ENCODE measurements at regions not wholly inside any gene's neighbourhood (a gene's known extent, or its start where the extent isn't known, plus 50 kb on each side); places are given as distances from the start of the nearest gene placed in this dataset.

- no peaks in the 10 kb centered on the region for H3K4me1 Mint-ChIP-seq (ENCODE audit: low read depth)
- intact Hi-C loops (cut with micrococcal nuclease): loop anchor here (1.0 to 2.0 kb wide), 3 partner anchors 626 to 1590 kb away; no protein-coding TSS in a partner anchor
- POLR2A ChIA-PET: no interaction called here
These were observed 338.5 kb downstream of the PMP22 start for GRCh38 chr17:14926526-14927122.

DNA sequence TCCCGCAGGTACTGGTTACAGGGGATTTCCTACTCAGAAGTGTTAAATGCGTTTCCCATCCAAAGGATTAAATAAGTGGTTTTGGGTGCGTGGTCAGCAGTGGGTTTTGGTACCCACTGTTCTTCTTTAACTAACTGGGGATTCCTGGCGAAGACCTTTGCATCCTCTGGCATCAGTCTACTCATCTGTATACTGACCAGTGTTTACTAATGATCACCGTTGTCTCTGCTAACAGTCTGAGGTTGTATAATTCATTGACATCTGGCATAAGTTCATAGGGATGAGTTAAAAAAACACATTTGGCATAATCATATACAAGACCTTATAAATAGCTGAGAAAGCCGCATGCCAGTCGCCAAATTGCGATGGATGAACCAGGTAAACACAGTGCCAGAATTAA lies 339.1 kb downstream of the PMP22 start:
- Mint-ChIP-seq H3K36me3 (no peaks in the 10 kb centered on the region), H3K4me1 (ENCODE audit: low read depth) (no peaks in the 10 kb centered on the region), H3K4me3 (no peak overlapping the region), H3K27ac (no peak overlapping the region), H3K27me3 (peaks cover 4% of the 10 kb centered on the region), H3K9me3 (peaks cover 9% of the 10 kb centered on the region)
- POLR2A ChIA-PET: no interaction called here
- CTCF ChIA-PET: interaction anchor here (0.7 to 4.1 kb wide), 22 partner anchors 10 to 1896 kb away, joined by 3 to 52 read pairs (median 4); no protein-coding TSS in a partner anchor
- intact Hi-C loops (cut with micrococcal nuclease): loop anchor here (1.0 to 2.0 kb wide), 3 partner anchors 626 to 1589 kb away; no protein-coding TSS in a partner anchor
- no peak for DNase-seq

More at GRCh38 chr17:14926526-14927122, 338.5 kb downstream of the PMP22 start:
- Mint-ChIP-seq H3K4me3 (no peak overlapping the region), H3K27ac (no peak overlapping the region), H3K9me3 (peaks cover 9% of the 10 kb centered on the region), H3K27me3 (peaks cover 4% of the 10 kb centered on the region), H3K36me3 (no peaks in the 10 kb centered on the region)
- CTCF ChIA-PET: interaction anchor here (0.7 to 4.1 kb wide), 21 partner anchors 9 to 1896 kb away, joined by 3 to 52 read pairs (median 3); no protein-coding TSS in a partner anchor
- DNase-seq: peak; percentile 57

- intact Hi-C loops (cut with micrococcal nuclease): no loop called here
- POLR2A ChIA-PET: no interaction called here
These were observed 339.6 kb downstream of the PMP22 start for GRCh38 chr17:14925498-14925897.

DNA sequence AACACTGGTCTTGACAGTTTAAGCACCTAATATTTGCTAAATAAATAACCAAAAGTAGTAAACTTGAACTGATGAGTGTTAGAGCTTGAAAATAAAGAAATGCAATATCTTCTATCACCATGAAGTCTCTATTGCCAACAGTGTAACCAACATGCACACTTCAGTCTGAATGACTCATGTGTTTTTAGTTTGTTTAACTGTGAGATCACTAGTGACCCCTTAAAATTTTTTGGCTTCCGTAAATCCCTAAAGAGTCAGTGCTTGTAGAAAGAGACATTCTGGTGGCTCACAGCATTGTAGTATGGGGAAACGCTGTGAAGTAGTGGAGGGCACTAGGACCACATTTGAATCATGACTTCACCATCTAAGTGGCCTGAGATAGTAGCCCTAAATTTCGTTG lies 341.1 kb downstream of the PMP22 start:
- peaks cover 2% of the 10 kb centered on the region for H3K27me3 Mint-ChIP-seq
- CTCF ChIA-PET: no interaction called here
- POLR2A ChIA-PET: no interaction called here
- H3K27ac Mint-ChIP-seq: no peak overlapping the region
- H3K36me3 Mint-ChIP-seq: no peaks in the 10 kb centered on the region
- no peaks in the 10 kb centered on the region for H3K4me1 Mint-ChIP-seq (ENCODE audit: low read depth)
- no peak overlapping the region for H3K4me3 Mint-ChIP-seq
- DNase-seq: no peak
- intact Hi-C loops (cut with micrococcal nuclease): no loop called here
- peaks cover 9% of the 10 kb centered on the region for H3K9me3 Mint-ChIP-seq

More at GRCh38 chr17:14925498-14925897, 339.6 kb downstream of the PMP22 start:
- DNase-seq: no peak
- CTCF ChIA-PET: interaction anchor here (0.8 to 4.1 kb wide), 10 partner anchors 20 to 1330 kb away, joined by 3 to 52 read pairs (median 5); no protein-coding TSS in a partner anchor
- no peak overlapping the region for H3K4me3 Mint-ChIP-seq
- H3K4me1 Mint-ChIP-seq (ENCODE audit: low read depth): no peaks in the 10 kb centered on the region
- H3K27ac Mint-ChIP-seq: no peak overlapping the region
- H3K9me3 Mint-ChIP-seq: peaks cover 9% of the 10 kb centered on the region
- H3K27me3 Mint-ChIP-seq: peaks cover 4% of the 10 kb centered on the region
- H3K36me3 Mint-ChIP-seq: no peaks in the 10 kb centered on the region

DNA sequence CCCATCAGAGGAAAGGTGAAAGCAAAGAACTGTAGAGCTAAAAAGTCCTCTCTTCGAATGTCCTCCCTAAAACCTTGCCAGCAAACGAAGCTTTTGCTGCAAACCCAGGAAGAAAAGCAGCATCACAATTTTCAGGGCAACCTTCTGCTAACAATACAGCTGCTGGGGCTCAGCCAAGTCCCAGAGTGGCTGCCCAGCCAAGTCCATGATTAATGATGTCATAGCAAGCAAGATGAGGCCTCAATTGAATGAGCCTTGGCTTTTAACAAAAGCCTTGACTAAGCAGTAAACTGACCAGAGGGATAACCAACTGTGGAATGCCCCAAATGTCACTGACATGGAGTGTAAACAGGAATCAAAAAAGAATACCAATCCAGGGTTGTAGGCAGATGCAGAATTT lies 342.7 kb downstream of the PMP22 start:
- POLR2A ChIA-PET: no interaction called here
- H3K36me3 Mint-ChIP-seq: no peaks in the 10 kb centered on the region
- H3K27ac Mint-ChIP-seq: no peak overlapping the region
- CTCF ChIA-PET: interaction anchor here (0.6 kb wide), 1 partner anchor 592 kb away, joined by 3 read pairs; no protein-coding TSS in a partner anchor
- DNase-seq: no peak
- H3K4me1 Mint-ChIP-seq (ENCODE audit: low read depth): no peaks in the 10 kb centered on the region
- peaks cover 6% of the 10 kb centered on the region for H3K27me3 Mint-ChIP-seq
- peaks cover 9% of the 10 kb centered on the region for H3K9me3 Mint-ChIP-seq
- no peak overlapping the region for H3K4me3 Mint-ChIP-seq
- intact Hi-C loops (cut with micrococcal nuclease): no loop called here

DNA sequence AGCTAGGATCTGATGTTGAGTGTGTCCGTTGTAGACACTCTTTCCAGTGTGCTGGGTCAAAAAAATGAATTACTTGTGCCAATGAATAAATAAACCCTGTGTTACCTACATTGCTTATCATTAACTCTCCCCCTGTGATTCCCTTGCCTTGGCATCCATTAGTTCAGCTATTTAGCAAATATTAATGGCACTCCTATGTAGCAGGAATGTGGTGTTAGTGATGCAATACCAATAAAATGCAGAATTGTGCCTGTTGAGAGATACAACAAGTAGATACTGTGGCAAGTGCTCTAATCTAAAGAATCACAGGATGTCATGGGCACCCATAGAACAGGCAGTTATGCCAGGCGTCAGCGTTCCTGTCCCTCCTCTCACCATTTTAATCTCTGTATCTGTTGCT lies 343.2 kb downstream of the PMP22 start:
- CTCF ChIA-PET: no interaction called here
- Mint-ChIP-seq H3K36me3 (no peaks in the 10 kb centered on the region), H3K4me1 (ENCODE audit: low read depth) (no peaks in the 10 kb centered on the region), H3K27me3 (peaks cover 7% of the 10 kb centered on the region), H3K9me3 (peaks cover 9% of the 10 kb centered on the region), H3K4me3 (no peak overlapping the region), H3K27ac (no peak overlapping the region)
- POLR2A ChIA-PET: no interaction called here
- DNase-seq: no peak
- intact Hi-C loops (cut with micrococcal nuclease): no loop called here

GRCh38 chr17:14919631-14920213 lies 345.4 kb downstream of the PMP22 start:
- Mint-ChIP-seq H3K4me3 (no peak overlapping the region), H3K36me3 (no peaks in the 10 kb centered on the region), H3K27me3 (peaks cover 11% of the 10 kb centered on the region), H3K4me1 (ENCODE audit: low read depth) (no peaks in the 10 kb centered on the region), H3K27ac (no peak overlapping the region), H3K9me3 (peaks cover 9% of the 10 kb centered on the region)
- DNase-seq: no peak
- POLR2A ChIA-PET: no interaction called here
- CTCF ChIA-PET: interaction anchor here (0.6 kb wide), 1 partner anchor 245 kb away, joined by 3 read pairs; no protein-coding TSS in a partner anchor
- intact Hi-C loops (cut with micrococcal nuclease): no loop called here

GRCh38 chr17:14919094-14919493 lies 346.0 kb downstream of the PMP22 start:
- H3K4me3 Mint-ChIP-seq: no peak overlapping the region
- ChIA-PET POLR2A (no interaction called here), CTCF (interaction anchor here (0.6 kb wide), 1 partner anchor 245 kb away, joined by 3 read pairs; no protein-coding TSS in a partner anchor)
- no peaks in the 10 kb centered on the region for H3K36me3 Mint-ChIP-seq
- peaks cover 9% of the 10 kb centered on the region for H3K9me3 Mint-ChIP-seq
- no peak for DNase-seq
- H3K27me3 Mint-ChIP-seq: peaks cover 13% of the 10 kb centered on the region
- no peak overlapping the region for H3K27ac Mint-ChIP-seq
- no peaks in the 10 kb centered on the region for H3K4me1 Mint-ChIP-seq (ENCODE audit: low read depth)
- intact Hi-C loops (cut with micrococcal nuclease): no loop called here

GRCh38 chr17:14918540-14918939 lies 346.6 kb downstream of the PMP22 start:
- peaks cover 13% of the 10 kb centered on the region for H3K9me3 Mint-ChIP-seq
- POLR2A ChIA-PET: no interaction called here
- H3K27me3 Mint-ChIP-seq: peaks cover 17% of the 10 kb centered on the region
- CTCF ChIA-PET: no interaction called here
- DNase-seq: no peak
- H3K27ac Mint-ChIP-seq: no peak overlapping the region
- H3K4me3 Mint-ChIP-seq: no peak overlapping the region
- H3K4me1 Mint-ChIP-seq (ENCODE audit: low read depth): no peaks in the 10 kb centered on the region
- H3K36me3 Mint-ChIP-seq: no peaks in the 10 kb centered on the region
- intact Hi-C loops (cut with micrococcal nuclease): no loop called here

DNA sequence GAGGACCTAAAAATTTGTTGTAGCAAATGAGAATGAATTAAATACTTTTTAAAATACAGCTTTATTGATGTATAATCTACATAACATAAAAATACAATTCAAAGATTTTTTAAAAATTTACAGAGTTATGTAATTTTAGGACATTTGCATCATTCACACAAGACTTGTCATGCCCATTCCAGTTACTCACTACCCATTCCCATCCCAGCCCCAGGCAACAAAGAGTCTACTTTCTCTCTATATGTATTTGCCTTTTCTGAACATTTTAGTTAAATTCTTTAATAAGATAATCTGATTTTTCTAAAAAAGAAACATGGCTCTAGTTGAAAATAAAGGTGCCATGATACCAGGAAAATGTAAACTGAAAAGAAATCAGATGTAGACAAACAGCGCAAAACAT lies 354.2 kb downstream of the PMP22 start:
- no peaks in the 10 kb centered on the region for H3K36me3 Mint-ChIP-seq
- DNase-seq: no peak
- H3K27ac Mint-ChIP-seq: no peak overlapping the region
- no peaks in the 10 kb centered on the region for H3K4me1 Mint-ChIP-seq (ENCODE audit: low read depth)
- CTCF ChIA-PET: no interaction called here
- H3K9me3 Mint-ChIP-seq: peaks cover 6% of the 10 kb centered on the region
- intact Hi-C loops (cut with micrococcal nuclease): no loop called here
- no peak overlapping the region for H3K4me3 Mint-ChIP-seq
- peaks cover 21% of the 10 kb centered on the region for H3K27me3 Mint-ChIP-seq
- POLR2A ChIA-PET: no interaction called here

- POLR2A ChIA-PET: no interaction called here
- CTCF ChIA-PET: no interaction called here
- H3K4me3 Mint-ChIP-seq: no peak overlapping the region
- intact Hi-C loops (cut with micrococcal nuclease): no loop called here
- H3K9me3 Mint-ChIP-seq: no peaks in the 10 kb centered on the region
- H3K36me3 Mint-ChIP-seq: no peaks in the 10 kb centered on the region
- H3K27me3 Mint-ChIP-seq: peaks cover 24% of the 10 kb centered on the region
- no peaks in the 10 kb centered on the region for H3K4me1 Mint-ChIP-seq (ENCODE audit: low read depth)
- DNase-seq: no peak
- no peak overlapping the region for H3K27ac Mint-ChIP-seq
These were observed 360.7 kb downstream of the PMP22 start for GRCh38 chr17:14904386-14904785.

DNA sequence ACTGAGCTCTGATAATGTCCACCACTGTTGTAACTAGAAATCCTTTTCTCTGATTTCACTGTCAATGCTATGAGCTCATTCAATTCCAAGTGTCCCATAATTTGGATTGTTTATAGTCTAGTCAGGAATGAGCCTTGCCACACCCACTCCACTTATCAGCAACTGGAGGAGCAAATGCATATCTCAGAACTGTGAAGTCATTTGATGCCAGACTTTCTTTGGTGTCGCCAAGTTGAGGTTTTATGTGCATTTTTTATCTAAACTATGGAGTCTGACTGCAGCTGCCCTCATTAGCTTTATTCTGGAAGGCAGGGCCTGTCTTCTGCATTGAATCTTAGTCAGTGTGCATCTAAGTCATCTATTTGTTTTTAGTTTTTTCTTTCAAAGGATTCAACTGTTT lies 361.3 kb downstream of the PMP22 start:
- Mint-ChIP-seq H3K4me1 (ENCODE audit: low read depth) (no peaks in the 10 kb centered on the region), H3K4me3 (no peak overlapping the region), H3K36me3 (no peaks in the 10 kb centered on the region), H3K27me3 (peaks cover 24% of the 10 kb centered on the region), H3K27ac (no peak overlapping the region), H3K9me3 (no peaks in the 10 kb centered on the region)
- intact Hi-C loops (cut with micrococcal nuclease): no loop called here
- DNase-seq: no peak
- POLR2A ChIA-PET: no interaction called here
- CTCF ChIA-PET: no interaction called here

DNA sequence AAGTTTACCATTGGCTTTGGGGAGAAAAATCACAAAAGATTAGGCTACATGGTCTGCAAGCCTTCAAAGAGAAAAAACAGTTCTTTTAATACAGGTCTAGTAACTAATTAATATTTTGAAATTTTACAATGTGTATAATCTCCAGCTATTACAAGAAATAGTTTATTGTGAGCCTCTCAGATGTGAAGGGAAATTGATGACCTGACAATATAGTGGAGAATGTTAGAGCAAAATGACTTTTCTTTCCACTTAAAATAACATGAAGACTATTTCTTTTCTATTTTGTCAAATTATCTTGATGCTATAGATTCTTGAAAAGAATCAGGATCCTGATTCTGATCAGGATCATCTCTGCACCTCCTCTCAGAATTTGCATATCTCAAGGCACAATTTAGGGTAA lies 362.3 kb downstream of the PMP22 start:
- intact Hi-C loops (cut with micrococcal nuclease): no loop called here
- H3K9me3 Mint-ChIP-seq: no peaks in the 10 kb centered on the region
- POLR2A ChIA-PET: no interaction called here
- no peaks in the 10 kb centered on the region for H3K4me1 Mint-ChIP-seq (ENCODE audit: low read depth)
- no peak overlapping the region for H3K4me3 Mint-ChIP-seq
- H3K27ac Mint-ChIP-seq: no peak overlapping the region
- DNase-seq: no peak
- no peaks in the 10 kb centered on the region for H3K36me3 Mint-ChIP-seq
- peaks cover 22% of the 10 kb centered on the region for H3K27me3 Mint-ChIP-seq
- CTCF ChIA-PET: no interaction called here
